ENCODE measurements at regions not wholly inside any gene's neighbourhood (a gene's known extent, or its start where the extent isn't known, plus 50 kb on each side); places are given as distances from the start of the nearest gene placed in this dataset.
A peak's percentile ranks its signal among the peaks of the same experiment; 100 is the strongest.

DNA sequence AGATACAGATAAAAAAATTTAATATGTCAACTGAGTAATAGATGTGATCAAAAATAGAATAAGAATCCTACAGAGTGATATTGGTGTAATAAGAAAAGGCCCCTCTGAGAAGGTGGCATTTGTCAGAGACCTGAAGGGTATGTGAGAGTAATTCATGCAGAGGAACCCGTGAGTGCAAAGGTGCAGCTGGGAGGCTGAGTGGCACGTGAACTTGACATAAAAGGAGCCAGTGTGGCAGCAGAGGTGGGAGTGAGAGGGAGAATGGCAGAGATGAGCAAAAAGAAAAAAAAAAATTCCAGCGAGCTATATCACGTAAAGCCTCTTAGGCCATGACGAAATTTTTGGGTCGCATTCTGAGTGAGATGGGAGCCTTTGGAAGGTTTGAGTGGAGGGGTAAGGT is 588.9 kb downstream of the KCTD12 start:
- H3K27me3 Mint-ChIP-seq (ENCODE audit: low read depth), result no peaks in the 10 kb centered on the region
- H3K4me1 Mint-ChIP-seq, result no peaks in the 10 kb centered on the region
- no peak overlapping the region for H2BK20ac ChIP-seq (ENCODE audit: low read depth, low read length, poor library complexity, severe bottlenecking)
- no peak overlapping the region for H3T11ph ChIP-seq (ENCODE audit: low read length)
- H4K91ac ChIP-seq (ENCODE audit: insufficient read length, low read depth, low read length), result no peak overlapping the region
- no peak for DNase-seq
- H3K23ac ChIP-seq (ENCODE audit: insufficient read length, low read depth, low read length), result no peak overlapping the region
- H3K27ac Mint-ChIP-seq, result peak overlapping the region in 1 of 3 experiments; percentile 3; a peak in 1 of 7 replicates
- H3K4ac ChIP-seq (ENCODE audit: low read depth, low read length), result no peak overlapping the region
- no peak overlapping the region for H2BK5ac ChIP-seq (ENCODE audit: insufficient read length, low read length)
- no CpG with 5 or more reads among the region's 6 CpGs for WGBS (ENCODE audit: extremely low coverage, insufficient read length, low lambda C conversion rate)
- no peaks in the 10 kb centered on the region for H3K27me3 ChIP-seq (ENCODE audit: insufficient read depth, low read length)
- no peak overlapping the region for H3K14ac ChIP-seq (ENCODE audit: insufficient read depth, low read length)
- H2AK5ac ChIP-seq (ENCODE audit: insufficient read length, low read length), result no peak overlapping the region
- no peaks in the 10 kb centered on the region for H3K4me1 ChIP-seq (ENCODE audit: insufficient read depth, low read length)
- H2BK12ac ChIP-seq (ENCODE audit: insufficient read length, low read depth, low read length), result no peak overlapping the region
- no peak overlapping the region for H2BK15ac ChIP-seq (ENCODE audit: low read depth, low read length)
- H2AFZ ChIP-seq (ENCODE audit: low read length), result no peak overlapping the region
- no peaks in the 10 kb centered on the region for H3K23me2 ChIP-seq (ENCODE audit: insufficient read length, low read depth, low read length, poor library complexity, severe bottlenecking)
- H3K9me3 ChIP-seq (ENCODE audit: control insufficient read depth, low read depth, low read length), result no peaks in the 10 kb centered on the region
- H2BK120ac ChIP-seq (ENCODE audit: low read depth, low read length, poor library complexity, severe bottlenecking), result no peak overlapping the region
- no peaks in the 10 kb centered on the region for H3K79me2 ChIP-seq (ENCODE audit: insufficient read depth, low read length)
- H3K9ac ChIP-seq (ENCODE audit: extremely low read depth, insufficient read length, low read length), result no peak overlapping the region
- no peak overlapping the region for H3K18ac ChIP-seq (ENCODE audit: insufficient read length, low read depth, low read length)
- H3K9me3 Mint-ChIP-seq, result peaks cover 8 to 15% of the 10 kb centered on the region in 2 experiments; a peak in 4 of 5 replicates
- H4K8ac ChIP-seq (replicated peaks; ENCODE audit: insufficient read length, low read depth, low read length), result no peak overlapping the region
- H3K79me1 ChIP-seq (ENCODE audit: insufficient read depth, low read depth, low read length, poor library complexity, severe bottlenecking), result no peaks in the 10 kb centered on the region
- H4K5ac ChIP-seq (ENCODE audit: insufficient read length, low read depth, low read length), result no peak overlapping the region
- no peak overlapping the region for H3K56ac ChIP-seq (ENCODE audit: insufficient read length, low read depth, low read length)
- H3K4me3 Mint-ChIP-seq, result no peak overlapping the region
- H3K4me2 ChIP-seq (ENCODE audit: insufficient read depth, insufficient read length, low read length), result no peak overlapping the region
- H3K27ac ChIP-seq (ENCODE audit: insufficient read length, low read depth, low read length), result no peak overlapping the region
- peaks cover 4 to 10% (median 5%) of the 10 kb centered on the region in 3 experiments; a peak in 5 of 7 replicates for H3K36me3 Mint-ChIP-seq (ENCODE audit: insufficient read depth in 1 of 3, low read depth in 3 of 3)
- H4K20me1 ChIP-seq (ENCODE audit: control insufficient read depth, insufficient read depth, insufficient read length), result no peaks in the 10 kb centered on the region
- TF ChIP-seq, protein P1, sequence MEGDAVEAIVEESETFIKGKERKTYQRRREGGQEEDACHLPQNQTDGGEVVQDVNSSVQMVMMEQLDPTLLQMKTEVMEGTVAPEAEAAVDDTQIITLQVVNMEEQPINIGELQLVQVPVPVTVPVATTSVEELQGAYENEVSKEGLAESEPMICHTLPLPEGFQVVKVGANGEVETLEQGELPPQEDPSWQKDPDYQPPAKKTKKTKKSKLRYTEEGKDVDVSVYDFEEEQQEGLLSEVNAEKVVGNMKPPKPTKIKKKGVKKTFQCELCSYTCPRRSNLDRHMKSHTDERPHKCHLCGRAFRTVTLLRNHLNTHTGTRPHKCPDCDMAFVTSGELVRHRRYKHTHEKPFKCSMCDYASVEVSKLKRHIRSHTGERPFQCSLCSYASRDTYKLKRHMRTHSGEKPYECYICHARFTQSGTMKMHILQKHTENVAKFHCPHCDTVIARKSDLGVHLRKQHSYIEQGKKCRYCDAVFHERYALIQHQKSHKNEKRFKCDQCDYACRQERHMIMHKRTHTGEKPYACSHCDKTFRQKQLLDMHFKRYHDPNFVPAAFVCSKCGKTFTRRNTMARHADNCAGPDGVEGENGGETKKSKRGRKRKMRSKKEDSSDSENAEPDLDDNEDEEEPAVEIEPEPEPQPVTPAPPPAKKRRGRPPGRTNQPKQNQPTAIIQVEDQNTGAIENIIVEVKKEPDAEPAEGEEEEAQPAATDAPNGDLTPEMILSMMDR (conservative IDR thresholded peaks at IDR 0.05), result no peak
